PC-3 (cell line): ENCODE measurements at regions not wholly inside any gene's neighbourhood (a gene's known extent, or its start where the extent isn't known, plus 50 kb on each side); places are given as distances from the start of the nearest gene placed in this dataset.

Experiments used
- CTCF ChIP-seq: fragments of 300-600 bp; sonication (generic); conservative IDR thresholded peaks from 2 replicates; pipeline ENCODE4 v1.5.1; 2017; ENCODE audit warnings: antibody characterized with exemption, low read depth, mild to moderate bottlenecking, low read length
- EZH2 ChIP-seq: fragments of 300-600 bp; sonication (generic); IDR thresholded peaks from one replicate; pipeline ENCODE4 v1.6.1; 2017; ENCODE audit warnings: antibody characterized with exemption, mild to moderate bottlenecking, low read length; ENCODE audit not compliant: unreplicated experiment
- EZH2phosphoT487 ChIP-seq: fragments of 300-600 bp; sonication (generic); IDR thresholded peaks from 2 replicates; pipeline ENCODE4 v1.6.1; 2018; ENCODE audit warnings: mild to moderate bottlenecking, antibody characterized with exemption, low read length, borderline replicate concordance

GRCh38 chr10:75297021-75297599 is 61.4 kb upstream of the COMTD1 start:
- TF ChIP-seq CTCF (no peak), EZH2 (no peak), EZH2phosphoT487 (no peak)
